UCSD-AML1 (cell line): ENCODE measurements at regions not wholly inside any gene's neighbourhood (a gene's known extent, or its start where the extent isn't known, plus 50 kb on each side); places are given as distances from the start of the nearest gene placed in this dataset.
"Not testable (repeated sequence)": the region's sequence is repeated elsewhere in the genome, so short reads cannot be mapped to it uniquely, and the experiment has no call there.

Experiments used
- DNase-seq: peaks from one replicate; lab custom pipeline; 2025; ENCODE audit not compliant: unreplicated experiment; lab: John Stamatoyannopoulos, UW

DNA sequence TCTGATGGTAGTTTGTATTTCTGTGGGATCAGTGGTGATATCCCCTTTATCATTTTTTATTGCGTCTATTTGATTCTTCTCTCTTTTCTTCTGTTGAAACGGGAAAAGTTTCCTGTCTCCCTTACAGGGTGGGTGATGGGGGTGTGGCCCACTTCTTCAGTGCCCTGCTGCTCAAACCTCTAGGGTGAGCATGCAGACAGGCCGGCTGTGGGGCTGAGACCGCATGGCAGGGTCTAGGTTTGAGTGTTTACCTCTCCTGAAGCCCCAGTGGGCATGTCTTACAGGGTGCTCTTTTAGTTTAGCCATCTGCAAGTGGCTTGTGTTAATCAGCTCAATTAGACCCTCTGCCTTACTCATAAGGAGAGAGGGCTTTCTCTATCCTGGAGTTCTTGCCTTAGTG, 450.0 kb upstream of the EPHA3 start:
- DNase-seq: no peak

DNA sequence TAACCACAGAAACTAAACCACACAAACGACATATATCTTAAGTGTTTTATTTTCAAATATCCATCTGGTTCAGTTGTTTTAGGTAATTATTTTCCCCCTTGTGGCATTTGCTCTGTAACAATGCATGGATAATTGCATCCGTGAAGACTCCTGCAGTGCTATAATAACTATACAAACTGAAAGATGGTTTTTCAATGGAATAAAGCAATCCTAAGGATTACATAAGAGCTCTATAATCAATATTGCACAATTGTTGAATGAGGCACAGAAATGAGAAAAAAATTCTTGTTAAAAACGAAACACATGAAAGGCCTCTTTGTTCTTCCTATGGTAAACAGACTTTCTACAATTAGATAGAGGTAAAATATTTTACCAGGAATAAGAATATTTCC, 446.0 kb upstream of the EPHA3 start:
- no peak for DNase-seq

DNA sequence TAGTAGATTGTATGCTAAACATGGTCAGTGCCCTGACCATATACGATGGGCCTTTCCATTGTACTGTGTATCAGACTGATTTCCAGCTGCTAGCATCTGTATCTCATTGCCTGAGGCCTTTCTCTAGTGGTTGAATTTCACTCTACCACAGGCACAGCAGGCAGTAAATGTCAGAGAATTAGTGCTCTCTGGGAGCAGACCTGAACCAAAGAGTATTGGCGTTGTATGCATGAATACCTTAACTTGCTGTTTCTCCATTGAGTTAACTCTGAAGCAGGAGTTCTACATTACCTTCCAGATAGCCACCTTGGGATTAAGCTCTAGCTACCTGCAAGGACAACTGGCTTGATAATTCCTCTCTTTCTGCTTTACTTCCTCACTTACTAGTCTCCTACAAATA, 439.2 kb upstream of the EPHA3 start:
- no peak for DNase-seq

DNA sequence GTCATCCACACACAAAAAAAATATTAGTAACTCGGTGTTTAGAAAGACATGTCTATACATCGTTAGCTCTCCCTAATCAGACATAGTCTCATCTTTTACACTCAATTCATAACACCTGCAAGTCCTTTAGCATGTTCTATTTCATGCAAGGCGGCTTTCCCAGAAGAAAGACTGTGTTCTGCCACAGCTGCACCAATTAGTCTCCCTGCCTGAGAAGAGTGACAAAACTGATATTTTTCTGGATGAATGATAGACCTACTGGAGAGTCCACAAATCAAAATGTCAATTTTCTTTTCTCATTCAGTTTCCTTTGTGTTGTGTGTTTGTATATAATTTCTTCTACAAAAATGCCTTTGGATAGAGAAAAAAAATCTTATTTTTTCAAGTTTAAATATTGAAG, 435.8 kb upstream of the EPHA3 start:
- no peak for DNase-seq

DNA sequence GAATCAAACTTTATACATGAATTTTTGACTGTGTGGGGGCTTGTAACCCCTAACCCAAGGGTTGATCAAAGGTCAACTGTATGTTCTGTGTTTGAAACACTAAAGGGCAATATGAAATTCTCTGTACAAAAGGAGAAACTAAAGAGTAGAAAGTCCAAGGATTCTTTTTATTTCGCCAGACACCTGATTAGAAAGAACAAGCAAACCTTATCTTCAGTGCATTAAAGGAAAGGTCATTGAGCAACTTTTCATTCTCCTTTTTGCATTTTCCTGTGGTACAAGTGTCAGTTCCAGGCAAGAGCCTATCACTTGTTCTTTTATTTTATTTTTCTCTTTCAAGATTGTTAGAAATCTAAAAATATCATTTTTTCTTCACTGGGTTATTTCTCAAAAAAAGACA, 430.1 kb upstream of the EPHA3 start:
- DNase-seq: no peak

- DNase-seq: peak; percentile 3
These were observed 428.7 kb upstream of the EPHA3 start for GRCh38 chr3:88678747-88679146.

DNA sequence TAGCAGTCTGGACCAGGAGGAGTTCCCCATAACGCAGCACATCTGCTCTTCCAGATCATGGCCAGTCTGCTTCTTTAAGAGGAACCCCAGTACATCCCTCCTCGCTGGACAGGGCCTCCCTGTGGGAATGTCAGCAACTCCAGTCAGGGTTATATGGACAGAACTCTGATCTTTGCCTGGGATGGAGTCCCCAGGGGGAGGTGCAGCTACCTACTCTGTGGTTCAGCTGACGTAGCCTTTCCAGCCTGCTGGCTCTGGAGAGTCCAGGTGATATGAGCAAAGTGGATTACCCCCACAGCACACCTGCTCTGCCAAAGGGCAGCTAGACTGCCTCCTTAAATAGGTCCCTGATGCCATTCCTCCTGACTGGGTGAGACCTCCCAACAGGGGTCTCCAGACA, 417.1 kb upstream of the EPHA3 start:
- DNase-seq: no peak

GRCh38 chr3:88691081-88691480, 416.3 kb upstream of the EPHA3 start:
- DNase-seq: no peak

DNA sequence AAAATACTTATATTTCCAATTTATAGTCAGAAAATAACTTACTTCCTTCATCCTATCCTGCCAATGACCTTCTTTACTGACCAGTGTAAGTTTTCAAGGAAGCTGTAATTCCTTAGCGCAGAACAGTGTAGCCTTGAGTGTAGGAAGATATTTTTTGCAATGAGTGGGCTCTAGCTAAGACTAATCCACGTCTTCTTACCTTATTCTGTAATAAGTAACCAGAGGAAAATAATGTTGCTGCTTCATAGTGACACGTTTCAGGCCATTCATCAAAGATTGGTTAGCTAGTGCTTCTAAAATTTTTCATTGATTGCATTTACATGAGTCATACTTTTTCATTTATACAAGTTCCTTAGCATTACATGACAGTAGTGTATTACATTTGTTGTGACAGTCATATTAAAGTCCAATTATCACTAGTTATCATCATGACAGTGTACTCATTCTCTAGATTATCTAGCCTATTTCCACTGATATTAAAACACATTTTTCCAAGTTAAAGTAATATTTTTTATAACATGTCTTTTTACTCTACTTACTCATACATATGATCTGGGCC, 403.8 kb upstream of the EPHA3 start:
- DNase-seq: no peak

GRCh38 chr3:88704338-88704737, 403.1 kb upstream of the EPHA3 start:
- DNase-seq: no peak

DNA sequence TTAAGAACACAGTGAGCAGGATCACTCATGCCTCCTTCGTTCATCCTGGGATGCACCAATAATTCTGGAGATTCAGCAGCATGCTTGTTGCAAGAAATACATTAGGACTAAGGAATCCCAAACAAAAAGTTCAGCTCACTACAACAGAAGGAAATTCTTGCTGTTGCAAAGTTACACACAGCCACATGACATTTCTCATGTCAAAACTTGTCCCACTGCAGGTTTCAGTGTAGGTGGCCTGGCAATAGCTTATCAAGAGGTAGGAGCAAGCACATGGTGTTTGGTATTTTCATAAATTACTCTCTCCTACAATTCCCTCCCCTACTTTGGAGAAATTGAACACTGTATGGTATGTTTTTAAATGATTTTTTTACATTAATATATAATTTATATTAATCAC, 399.6 kb upstream of the EPHA3 start:
- no peak for DNase-seq

DNA sequence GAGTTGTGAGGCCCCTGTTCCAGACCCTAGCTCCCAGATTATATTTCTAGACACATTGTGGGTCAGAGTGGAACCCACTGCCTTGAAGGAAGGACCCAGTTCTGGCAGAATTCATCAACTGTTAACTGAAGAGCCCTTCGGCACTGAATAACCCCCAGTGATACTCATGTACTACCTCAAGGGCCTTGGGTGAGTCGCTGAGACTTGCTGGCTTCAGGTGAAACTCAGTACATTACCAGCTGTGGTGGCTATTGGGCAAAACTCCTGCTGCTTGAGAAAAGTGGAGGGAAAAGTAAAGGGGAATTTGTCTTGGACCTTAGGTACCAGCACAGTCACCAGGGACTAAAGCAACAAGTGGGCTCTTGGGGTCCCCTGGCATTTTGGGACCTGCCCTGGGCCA, 394.9 kb upstream of the EPHA3 start:
- DNase-seq: no peak

DNA sequence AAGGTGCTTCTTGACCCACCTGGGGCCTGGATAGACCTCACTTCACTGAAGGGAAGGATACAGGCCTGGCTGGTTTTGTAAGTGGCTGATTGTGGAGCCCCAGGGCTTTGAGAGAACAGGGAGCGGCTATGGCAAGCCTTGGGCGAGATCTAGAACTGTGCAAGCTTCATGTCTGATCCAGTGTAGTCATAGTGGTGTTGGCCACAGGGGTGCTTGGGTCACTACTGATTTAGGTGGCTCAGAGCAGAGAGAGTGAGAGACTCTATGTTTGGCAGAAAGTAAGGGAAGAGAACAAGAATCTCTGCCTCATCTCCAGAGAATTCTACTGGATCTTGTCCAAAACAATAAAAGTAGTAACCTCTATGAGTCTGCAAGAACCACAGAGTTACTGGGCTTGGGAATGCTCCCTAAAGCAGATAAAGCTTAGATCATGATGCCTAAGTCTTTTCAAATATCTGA, 394.2 kb upstream of the EPHA3 start:
- no peak for DNase-seq

- DNase-seq: no peak
These were observed 381.8 kb upstream of the EPHA3 start for GRCh38 chr3:88725440-88726165.

DNA sequence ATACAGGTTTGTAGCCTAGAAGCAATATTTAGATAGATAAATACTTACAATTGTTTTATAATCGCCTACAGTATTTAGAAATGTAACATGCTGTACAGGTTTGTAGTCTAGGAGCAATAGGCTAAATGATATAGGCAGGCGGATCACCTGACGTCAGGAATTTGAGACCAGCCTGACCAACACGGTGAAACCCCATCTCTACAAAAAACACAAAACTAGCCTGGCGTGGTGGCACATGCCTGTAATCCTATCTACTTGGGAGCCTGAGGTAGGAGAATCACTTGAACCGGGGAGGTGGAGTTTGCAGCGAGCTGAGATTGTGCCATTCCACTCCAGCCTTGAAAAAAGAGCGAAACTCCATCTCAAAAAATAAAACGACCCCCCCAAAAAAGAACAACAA, 375.2 kb upstream of the EPHA3 start:
- DNase-seq: no peak

GRCh38 chr3:88742106-88742505, 365.3 kb upstream of the EPHA3 start:
- DNase-seq: no peak

- DNase-seq: no peak
These were observed 364.5 kb upstream of the EPHA3 start for GRCh38 chr3:88742674-88743507.

- no peak for DNase-seq
These were observed 362.5 kb upstream of the EPHA3 start for GRCh38 chr3:88744896-88745295.

DNA sequence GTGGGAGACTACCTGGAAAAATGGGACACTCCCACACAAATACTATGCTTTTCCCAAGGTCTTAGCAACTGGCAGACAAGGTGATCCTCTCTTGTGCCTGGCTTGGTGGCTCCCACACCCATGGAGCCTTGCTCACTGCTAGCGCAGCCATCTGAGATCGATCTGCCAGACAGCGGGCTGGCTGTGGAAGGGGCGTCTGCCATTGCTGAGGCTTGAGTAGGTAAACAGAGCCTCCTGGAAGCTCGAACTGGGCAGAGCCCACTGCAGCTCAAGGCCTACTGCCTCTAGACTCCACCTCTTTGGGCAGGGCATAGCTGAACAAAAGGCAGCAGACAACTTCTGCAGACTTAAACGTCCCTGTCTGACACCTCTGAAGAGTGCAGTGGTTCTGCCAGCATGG, 360.3 kb upstream of the EPHA3 start:
- not testable (repeated sequence) for DNase-seq

DNA sequence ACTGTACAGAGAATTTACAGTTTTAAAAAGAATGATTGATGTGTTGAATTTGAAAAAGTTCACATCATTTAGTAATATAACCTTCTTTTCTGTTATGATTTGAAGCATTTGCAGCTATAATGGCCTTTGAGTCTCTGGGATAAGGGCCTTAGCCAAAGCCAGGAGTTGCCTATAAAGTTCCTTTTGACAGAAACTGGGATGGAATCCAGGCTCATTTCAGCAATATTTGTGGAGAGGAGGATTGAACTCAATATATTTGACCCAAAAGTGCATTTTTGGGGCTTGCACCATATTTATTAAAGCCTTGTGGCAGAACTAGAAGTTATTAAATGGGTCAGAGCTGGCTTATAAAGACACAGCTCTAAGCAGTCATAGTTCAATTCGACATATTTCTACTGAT, 348.7 kb upstream of the EPHA3 start:
- no peak for DNase-seq

DNA sequence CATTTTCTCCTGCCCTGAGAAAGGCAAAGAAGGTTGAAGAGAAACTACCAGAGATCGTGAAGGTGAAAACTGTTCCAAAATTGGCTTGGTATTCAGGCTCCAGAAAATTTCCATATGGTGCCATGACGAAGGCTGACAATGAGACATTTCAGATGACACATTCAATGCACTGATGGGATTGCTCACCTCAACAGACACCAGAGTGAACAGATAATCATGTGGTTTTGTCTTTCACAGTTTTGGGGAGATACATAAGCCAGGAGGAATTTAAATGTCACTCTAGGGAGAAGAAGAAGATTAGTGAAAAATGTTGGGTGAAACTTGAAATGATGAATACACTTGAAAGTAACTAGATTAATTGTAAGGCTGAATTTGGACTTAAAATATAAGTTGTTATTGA, 339.7 kb upstream of the EPHA3 start:
- DNase-seq: no peak

DNA sequence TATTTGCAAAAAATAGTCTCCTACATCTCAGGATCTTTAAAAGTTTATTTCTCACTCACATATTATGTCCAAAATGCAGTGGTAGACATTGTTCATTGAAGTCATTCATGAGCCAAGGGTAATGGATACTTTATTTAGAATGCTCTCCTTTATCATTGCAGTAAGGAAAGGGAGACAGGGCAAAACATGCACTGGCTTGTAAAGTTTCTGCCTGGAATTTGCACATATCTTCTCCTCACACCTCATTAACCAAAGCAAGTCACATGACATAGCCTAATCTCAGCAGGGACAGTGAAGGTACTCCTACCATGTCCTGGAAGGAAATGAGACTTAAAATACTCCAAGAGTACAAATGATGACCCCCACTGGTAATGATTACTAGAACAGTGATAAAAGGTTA, 333.7 kb upstream of the EPHA3 start:
- DNase-seq: no peak
